ENCODE measurements at regions not wholly inside any gene's neighbourhood (a gene's known extent, or its start where the extent isn't known, plus 50 kb on each side); places are given as distances from the start of the nearest gene placed in this dataset.
"Not testable (repeated sequence)": the region's sequence is repeated elsewhere in the genome, so short reads cannot be mapped to it uniquely, and the experiment has no call there.

DNA sequence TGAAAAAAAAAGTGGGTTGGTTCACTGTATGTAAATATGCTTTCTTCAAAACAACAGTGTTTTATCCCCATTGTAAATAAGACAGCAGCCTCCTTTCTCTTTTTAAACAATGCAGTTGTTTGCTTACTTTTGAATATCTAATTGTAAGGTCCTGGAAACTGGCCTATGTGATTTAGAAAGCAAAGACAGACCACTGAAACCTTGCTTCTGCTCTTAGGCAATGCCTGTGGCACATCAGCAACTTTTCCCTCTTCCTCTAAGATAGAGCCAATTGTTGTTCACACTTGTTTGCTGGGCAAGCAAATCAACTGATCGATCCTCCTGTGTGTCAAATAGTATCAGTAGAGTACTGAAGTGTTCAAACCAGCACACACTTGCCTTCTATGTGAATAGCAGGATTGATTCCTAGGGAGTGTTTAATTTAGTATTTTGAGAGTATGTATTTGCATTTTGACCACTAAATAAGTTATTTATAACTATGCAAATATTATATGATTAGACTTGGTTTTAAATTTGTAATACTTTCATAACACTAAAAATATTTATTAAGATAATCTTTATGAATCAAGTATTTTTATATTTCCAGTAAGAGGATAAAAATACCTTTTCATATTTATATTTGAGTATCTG is 55.4 kb upstream of the GRPR start:
- no peak overlapping the region for H3K27ac ChIP-seq

DNA sequence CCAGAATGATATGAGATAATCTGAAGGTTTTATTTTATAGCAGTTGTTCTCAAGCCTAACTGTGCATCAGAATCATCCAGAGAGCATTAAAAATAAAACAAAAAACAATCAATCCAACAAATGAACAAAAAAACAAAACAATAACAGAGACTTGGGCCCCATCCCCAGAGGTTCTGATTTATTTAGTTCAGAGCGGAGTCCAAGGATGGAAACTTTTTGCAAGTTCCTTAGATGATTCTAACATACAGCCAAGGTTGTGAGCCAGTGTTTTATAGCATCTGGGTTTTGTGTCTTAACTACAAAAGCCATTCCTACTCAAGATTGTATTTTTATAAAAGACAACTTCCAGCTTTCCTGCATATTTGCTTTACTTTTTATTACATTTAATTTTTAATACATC is 59.4 kb upstream of the GRPR start:
- no peak for TF ChIP-seq EZH2 (IDR thresholded peaks at IDR 0.05)
- no peak for TF ChIP-seq FOXP2 (optimal IDR thresholded peaks at IDR 0.05; ENCODE audit: control extremely low read depth, extremely low read length, insufficient read depth)
- no peak for TF ChIP-seq POLR2AphosphoS5 (IDR thresholded peaks at IDR 0.05; ENCODE audit: borderline replicate concordance, low read depth, low read length)
- H3K9ac ChIP-seq (ENCODE audit: insufficient read length) = no peak overlapping the region
- H3K27ac ChIP-seq = no peak overlapping the region
- H3K4me3 ChIP-seq = no peak overlapping the region
- H3K36me3 ChIP-seq (ENCODE audit: insufficient read depth, low read length) = no peaks in the 10 kb centered on the region
- DNase-seq (ENCODE audit: low read depth, low spot score) = no peak
- no peaks in the 10 kb centered on the region for H3K9me3 ChIP-seq (ENCODE audit: low read depth, low read length)

More for the DNA sequence above, 55.4 kb upstream of the GRPR start:
- TF ChIP-seq EZH2 (IDR thresholded peaks at IDR 0.05) (no peak), FOXP2 (optimal IDR thresholded peaks at IDR 0.05; ENCODE audit: control extremely low read depth, extremely low read length, insufficient read depth) (no peak), POLR2AphosphoS5 (IDR thresholded peaks at IDR 0.05; ENCODE audit: borderline replicate concordance, low read depth, low read length) (no peak)
- H3K36me3 ChIP-seq (ENCODE audit: insufficient read depth, low read length) = no peaks in the 10 kb centered on the region
- no peak for DNase-seq (ENCODE audit: low read depth, low spot score)
- H3K9ac ChIP-seq (ENCODE audit: insufficient read length) = no peak overlapping the region
- H3K4me3 ChIP-seq = no peak overlapping the region
- H3K9me3 ChIP-seq (ENCODE audit: low read depth, low read length) = no peaks in the 10 kb centered on the region

DNA sequence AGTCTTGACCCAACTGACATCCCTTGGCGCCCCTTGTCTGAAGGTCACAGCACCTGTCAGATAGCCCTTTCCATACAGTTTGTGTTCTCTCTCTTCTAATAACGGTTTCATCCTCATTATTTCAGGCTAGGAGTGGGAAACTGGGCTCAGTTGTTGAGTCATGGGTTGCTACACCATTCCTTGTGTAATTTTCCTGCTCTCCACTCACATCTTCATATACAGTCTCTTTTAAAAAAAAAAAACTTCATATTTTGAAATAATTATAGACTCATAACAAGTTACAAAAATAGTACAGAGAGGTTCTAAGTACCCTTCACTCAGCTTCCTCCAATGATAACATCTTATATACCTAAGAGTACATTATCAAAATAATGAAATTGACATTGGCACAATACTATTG is 60.2 kb upstream of the GRPR start:
- no peak for DNase-seq (ENCODE audit: low read depth, low spot score)
- Histone ChIP-seq H3K27ac (no peak overlapping the region), H3K9me3 (ENCODE audit: low read depth, low read length) (no peaks in the 10 kb centered on the region), H3K4me3 (no peak overlapping the region), H3K9ac (ENCODE audit: insufficient read length) (no peak overlapping the region), H3K36me3 (ENCODE audit: insufficient read depth, low read length) (no peaks in the 10 kb centered on the region)
- TF ChIP-seq POLR2AphosphoS5 (IDR thresholded peaks at IDR 0.05; ENCODE audit: borderline replicate concordance, low read depth, low read length) = no peak
- no peak for TF ChIP-seq EZH2 (IDR thresholded peaks at IDR 0.05)
- TF ChIP-seq FOXP2 (optimal IDR thresholded peaks at IDR 0.05; ENCODE audit: control extremely low read depth, extremely low read length, insufficient read depth) = no peak

DNA sequence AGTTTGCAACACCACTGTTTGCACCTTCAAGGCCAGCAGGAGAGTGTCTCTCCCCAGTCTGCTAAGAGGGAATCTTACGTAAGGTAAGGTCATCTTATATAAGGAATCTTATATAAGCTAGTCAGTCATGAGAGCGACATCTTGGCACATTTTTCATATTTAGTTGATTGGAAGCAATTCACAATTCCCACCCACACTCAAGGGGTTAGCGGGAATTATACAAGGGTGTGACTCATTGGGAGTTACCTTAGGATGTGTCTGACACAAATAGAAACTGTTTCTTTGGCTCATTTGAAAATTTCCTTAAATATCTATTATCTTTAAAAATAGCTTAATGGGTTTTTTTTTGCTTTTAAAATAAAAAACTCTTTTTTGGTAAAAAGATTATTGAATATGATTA is 62.1 kb upstream of the GRPR start:
- no peak overlapping the region for H3K9ac ChIP-seq (ENCODE audit: insufficient read length)
- no peak for TF ChIP-seq FOXP2 (optimal IDR thresholded peaks at IDR 0.05; ENCODE audit: control extremely low read depth, extremely low read length, insufficient read depth)
- no peak for TF ChIP-seq POLR2AphosphoS5 (IDR thresholded peaks at IDR 0.05; ENCODE audit: borderline replicate concordance, low read depth, low read length)
- TF ChIP-seq EZH2 (IDR thresholded peaks at IDR 0.05) = no peak
- DNase-seq (ENCODE audit: low read depth, low spot score) = no peak

DNA sequence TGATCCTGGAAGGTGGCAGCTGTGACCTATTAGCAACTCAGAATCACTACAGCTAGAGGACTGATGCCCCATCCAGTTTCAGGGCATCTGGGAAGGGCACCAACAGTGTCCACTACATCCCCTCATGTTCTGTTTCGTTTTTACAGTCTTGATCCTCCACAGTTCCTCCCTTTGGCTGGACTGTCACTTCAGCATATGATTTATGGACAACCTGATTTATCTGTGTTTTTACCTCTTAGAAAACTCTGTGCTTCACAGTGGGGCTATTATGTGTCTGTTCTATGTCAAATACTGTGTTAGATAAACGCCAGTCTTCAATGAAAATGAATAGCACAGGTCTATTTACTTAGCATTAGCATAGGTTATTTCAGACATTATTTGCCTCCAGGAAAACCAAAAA is 63.1 kb upstream of the GRPR start:
- no peak for TF ChIP-seq FOXP2 (optimal IDR thresholded peaks at IDR 0.05; ENCODE audit: control extremely low read depth, extremely low read length, insufficient read depth)
- no peak for TF ChIP-seq POLR2AphosphoS5 (IDR thresholded peaks at IDR 0.05; ENCODE audit: borderline replicate concordance, low read depth, low read length)
- TF ChIP-seq EZH2 (IDR thresholded peaks at IDR 0.05) = no peak
- Histone ChIP-seq H3K36me3 (ENCODE audit: insufficient read depth, low read length) (no peaks in the 10 kb centered on the region), H3K4me3 (no peak overlapping the region), H3K27ac (no peak overlapping the region), H3K9me3 (ENCODE audit: low read depth, low read length) (no peaks in the 10 kb centered on the region), H3K9ac (ENCODE audit: insufficient read length) (no peak overlapping the region)
- DNase-seq (ENCODE audit: low read depth, low spot score) = no peak

More for the DNA sequence above, 62.1 kb upstream of the GRPR start:
- H3K4me3 ChIP-seq = no peak overlapping the region
- H3K9me3 ChIP-seq (ENCODE audit: low read depth, low read length) = no peaks in the 10 kb centered on the region
- no peak overlapping the region for H3K27ac ChIP-seq
- H3K36me3 ChIP-seq (ENCODE audit: insufficient read depth, low read length) = no peaks in the 10 kb centered on the region

DNA sequence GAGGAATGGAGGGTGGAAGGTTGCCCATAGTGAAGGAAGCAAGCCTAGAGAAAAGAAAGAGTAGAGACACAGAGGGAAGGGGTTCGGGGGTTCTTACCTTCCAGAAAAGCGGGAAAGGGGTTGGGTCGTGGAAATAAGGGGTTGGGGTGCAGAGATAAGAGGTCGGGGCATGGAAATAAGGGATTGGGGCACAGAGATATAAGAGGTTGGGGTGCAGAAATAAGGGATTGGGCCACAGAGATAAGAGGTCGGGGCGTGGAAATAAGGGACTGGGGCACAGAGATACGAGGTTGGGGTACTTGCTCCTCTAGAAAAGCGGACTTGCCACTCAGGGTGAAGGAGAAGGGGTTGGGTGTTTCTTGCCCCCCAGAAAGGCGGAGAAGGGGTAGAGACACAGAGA is 74.2 kb upstream of the GRPR start:
- H3K27ac ChIP-seq; H3K36me3 ChIP-seq (ENCODE audit: insufficient read depth, low read length); DNase-seq (ENCODE audit: low read depth, low spot score); H3K4me3 ChIP-seq; H3K9ac ChIP-seq (ENCODE audit: insufficient read length); H3K9me3 ChIP-seq (ENCODE audit: low read depth, low read length): not testable (repeated sequence)

DNA sequence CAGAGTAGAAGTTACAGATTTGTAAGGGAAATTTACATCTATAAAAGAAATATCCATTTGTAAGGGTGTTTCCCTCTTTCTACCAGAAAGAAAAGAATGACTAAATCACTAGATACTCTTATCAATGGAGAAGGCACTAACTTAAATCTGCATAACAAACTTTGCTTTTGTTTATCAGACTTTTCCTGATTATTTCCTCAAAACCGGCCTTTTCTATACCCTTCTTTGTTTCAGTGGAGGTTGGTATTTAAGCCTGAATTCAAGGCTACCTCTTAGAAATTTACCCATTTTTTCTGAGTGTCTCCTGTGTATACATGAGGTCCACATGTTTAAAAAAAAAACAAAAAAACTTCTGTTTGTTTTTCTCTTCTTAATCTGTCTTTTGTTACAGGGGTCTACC is 80.4 kb upstream of the GRPR start:
- no peaks in the 10 kb centered on the region for H3K9me3 ChIP-seq (ENCODE audit: low read depth, low read length)
- no peaks in the 10 kb centered on the region for H3K36me3 ChIP-seq (ENCODE audit: insufficient read depth, low read length)
- TF ChIP-seq POLR2AphosphoS5 (IDR thresholded peaks at IDR 0.05; ENCODE audit: borderline replicate concordance, low read depth, low read length) (no peak), FOXP2 (optimal IDR thresholded peaks at IDR 0.05; ENCODE audit: control extremely low read depth, extremely low read length, insufficient read depth) (no peak), EZH2 (IDR thresholded peaks at IDR 0.05) (no peak)
- no peak for DNase-seq (ENCODE audit: low read depth, low spot score)
- no peak overlapping the region for H3K4me3 ChIP-seq
- no peak overlapping the region for H3K9ac ChIP-seq (ENCODE audit: insufficient read length)
- H3K27ac ChIP-seq = no peak overlapping the region

DNA sequence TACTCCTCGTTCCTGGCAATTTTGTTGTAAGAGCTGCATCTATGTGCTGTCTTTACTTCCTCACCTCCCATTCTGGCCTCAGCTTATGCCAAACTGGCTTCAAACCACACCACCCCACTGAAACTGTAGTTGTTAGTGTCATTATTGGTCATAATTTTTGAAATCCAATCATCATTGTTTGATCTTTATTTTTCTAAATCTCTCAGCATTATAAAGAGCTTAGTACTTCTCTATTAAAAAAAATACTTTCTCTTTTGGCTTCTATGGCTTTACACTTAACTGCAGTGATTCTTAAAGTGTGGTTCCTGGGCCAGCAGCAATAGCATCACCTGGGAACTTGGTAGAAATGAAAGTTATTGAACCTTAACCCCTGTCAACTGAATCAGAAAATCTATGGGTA is 83.5 kb upstream of the GRPR start:
- no peak for DNase-seq (ENCODE audit: low read depth, low spot score)
- Histone ChIP-seq H3K9ac (ENCODE audit: insufficient read length) (no peak overlapping the region), H3K36me3 (ENCODE audit: insufficient read depth, low read length) (no peaks in the 10 kb centered on the region), H3K4me3 (no peak overlapping the region), H3K27ac (no peak overlapping the region), H3K9me3 (ENCODE audit: low read depth, low read length) (no peaks in the 10 kb centered on the region)
- TF ChIP-seq EZH2 (IDR thresholded peaks at IDR 0.05) = no peak

DNA sequence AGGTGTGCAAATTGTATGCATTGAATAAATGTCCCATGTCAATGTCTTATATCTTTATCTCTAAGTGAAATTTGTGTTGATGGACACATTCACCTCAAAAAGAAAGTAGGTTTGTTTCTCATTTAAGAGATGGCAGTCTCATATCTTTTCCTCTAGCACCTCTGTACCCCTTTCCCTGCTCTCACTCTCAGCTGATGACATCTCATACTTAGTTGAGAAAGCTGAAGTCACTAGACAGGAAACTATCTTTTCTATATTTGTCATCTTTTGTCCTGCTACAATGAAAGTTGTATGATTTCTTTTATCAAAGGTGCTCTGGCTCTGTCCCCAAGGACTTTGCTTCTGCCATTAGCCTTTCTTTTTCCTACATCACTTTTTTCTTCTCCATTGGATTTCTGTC is 84.0 kb upstream of the GRPR start:
- Histone ChIP-seq H3K9ac (ENCODE audit: insufficient read length) (no peak overlapping the region), H3K27ac (no peak overlapping the region), H3K9me3 (ENCODE audit: low read depth, low read length) (no peaks in the 10 kb centered on the region), H3K4me3 (no peak overlapping the region), H3K36me3 (ENCODE audit: insufficient read depth, low read length) (no peaks in the 10 kb centered on the region)
- no peak for DNase-seq (ENCODE audit: low read depth, low spot score)
- TF ChIP-seq EZH2 (IDR thresholded peaks at IDR 0.05) (no peak), FOXP2 (optimal IDR thresholded peaks at IDR 0.05; ENCODE audit: control extremely low read depth, extremely low read length, insufficient read depth) (no peak), POLR2AphosphoS5 (IDR thresholded peaks at IDR 0.05; ENCODE audit: borderline replicate concordance, low read depth, low read length) (no peak)

Measured in SK-N-MC (cell line).